IPS DF 6.9 (cell line): ENCODE measurements at regions not wholly inside any gene's neighbourhood (a gene's known extent, or its start where the extent isn't known, plus 50 kb on each side); places are given as distances from the start of the nearest gene placed in this dataset.
A peak's percentile ranks its signal among the peaks of the same experiment; 100 is the strongest.
"Not testable (repeated sequence)": the region's sequence is repeated elsewhere in the genome, so short reads cannot be mapped to it uniquely, and the experiment has no call there.

Source experiments
- DNase-seq: peaks from one replicate; pipeline ENCODE4 v3.0.0-alpha.2; 2013; ENCODE audit warnings: low read depth, low spot score
- H3K27ac ChIP-seq: one replicate; pipeline ENCODE4 v1.5.1; 2013; ENCODE audit warnings: low read length, control low read depth
- H3K27me3 ChIP-seq: 2 replicates; pipeline ENCODE4 v1.6.1; 2013; ENCODE audit warnings: mild to moderate bottlenecking, low read length; ENCODE audit not compliant: control insufficient read depth, insufficient read depth
- H3K36me3 ChIP-seq: 2 replicates; pipeline ENCODE4 v1.6.1; 2013; ENCODE audit warnings: low read length; ENCODE audit not compliant: control insufficient read depth, insufficient read depth
- H3K4me1 ChIP-seq: 2 replicates; pipeline ENCODE4 v1.6.1; 2013; ENCODE audit warnings: low read length; ENCODE audit not compliant: control insufficient read depth, insufficient read depth
- H3K4me3 ChIP-seq: 2 replicates; pipeline ENCODE4 v1.5.1; 2013; ENCODE audit warnings: mild to moderate bottlenecking, low read length
- H3K9me3 ChIP-seq: 2 replicates; pipeline ENCODE4 v1.6.1; 2013; ENCODE audit warnings: low read length, inconsistent platforms; ENCODE audit not compliant: control insufficient read depth, insufficient read depth
- WGBS: extraction: QIAGEN DNeasy Blood & Tissue Kit; methylation state at CpG from one replicate; pipeline ENCODE4 v1.1.7; 2013; ENCODE audit warnings: mixed read lengths, missing lambda C conversion rate; ENCODE audit not compliant: insufficient read length, insufficient coverage; 5-methylcytosine and 5-hydroxymethylcytosine counted together

GRCh38 chr3:173342679-173343078, 54.9 kb upstream of the NLGN1 start:
- Histone ChIP-seq H3K4me3 (no peak overlapping the region), H3K4me1 (no peaks in the 10 kb centered on the region), H3K27ac (no peak overlapping the region), H3K9me3 (no peaks in the 10 kb centered on the region), H3K27me3 (no peaks in the 10 kb centered on the region), H3K36me3 (no peaks in the 10 kb centered on the region)
- no CpG with 5 or more reads among the region's 1 CpG for WGBS
- no peak for DNase-seq

GRCh38 chr3:173340626-173341025, 56.9 kb upstream of the NLGN1 start:
- no peak for DNase-seq
- no peak overlapping the region for H3K4me3 ChIP-seq
- no peaks in the 10 kb centered on the region for H3K36me3 ChIP-seq
- H3K9me3 ChIP-seq: no peaks in the 10 kb centered on the region
- no peaks in the 10 kb centered on the region for H3K27me3 ChIP-seq
- no CpG with 5 or more reads among the region's 2 CpGs for WGBS
- H3K27ac ChIP-seq: no peak overlapping the region
- H3K4me1 ChIP-seq: no peaks in the 10 kb centered on the region

GRCh38 chr3:173336261-173336660, 61.3 kb upstream of the NLGN1 start:
- Histone ChIP-seq H3K4me3 (no peak overlapping the region), H3K36me3 (no peaks in the 10 kb centered on the region), H3K27me3 (no peaks in the 10 kb centered on the region), H3K9me3 (no peaks in the 10 kb centered on the region), H3K27ac (no peak overlapping the region), H3K4me1 (no peaks in the 10 kb centered on the region)
- no peak for DNase-seq
- WGBS: 100% methylated on average over 1 of the region's 5 CpGs

- no peaks in the 10 kb centered on the region for H3K27me3 ChIP-seq
- peaks cover 1% of the 10 kb centered on the region; the same call in 1 of the 2 replicates for H3K4me1 ChIP-seq
- no CpG with 5 or more reads among the region's 3 CpGs for WGBS
- H3K9me3 ChIP-seq: no peaks in the 10 kb centered on the region
- H3K4me3 ChIP-seq: no peak overlapping the region
- no peak for DNase-seq
- H3K36me3 ChIP-seq: no peaks in the 10 kb centered on the region
- no peak overlapping the region for H3K27ac ChIP-seq
These were observed 91.4 kb upstream of the NLGN1 start for GRCh38 chr3:173306110-173306509.

- Histone ChIP-seq H3K36me3 (no peaks in the 10 kb centered on the region), H3K9me3 (no peaks in the 10 kb centered on the region), H3K27ac (no peak overlapping the region), H3K27me3 (no peaks in the 10 kb centered on the region), H3K4me1 (peaks cover 1% of the 10 kb centered on the region; the same call in 1 of the 2 replicates), H3K4me3 (no peak overlapping the region)
- no peak for DNase-seq
- no CpG with 5 or more reads among the region's 3 CpGs for WGBS
These were observed 93.3 kb upstream of the NLGN1 start for GRCh38 chr3:173304182-173304800.

GRCh38 chr3:173301647-173302046, 95.9 kb upstream of the NLGN1 start:
- Histone ChIP-seq H3K9me3 (no peaks in the 10 kb centered on the region), H3K27me3 (no peaks in the 10 kb centered on the region), H3K27ac (no peak overlapping the region), H3K4me3 (no peak overlapping the region), H3K4me1 (peaks cover 1% of the 10 kb centered on the region; the same call in 1 of the 2 replicates), H3K36me3 (no peaks in the 10 kb centered on the region)
- no peak for DNase-seq
- no CpG with 5 or more reads among the region's 5 CpGs for whole genome bisulfite sequencing

GRCh38 chr3:173289072-173289471, 108.5 kb upstream of the NLGN1 start:
- Histone ChIP-seq H3K4me1 (no peaks in the 10 kb centered on the region), H3K4me3 (no peak overlapping the region), H3K27me3 (no peaks in the 10 kb centered on the region), H3K27ac (no peak overlapping the region), H3K9me3 (no peaks in the 10 kb centered on the region), H3K36me3 (no peaks in the 10 kb centered on the region)
- no CpG with 5 or more reads among the region's 1 CpG for WGBS
- DNase-seq: no peak

- Histone ChIP-seq H3K9me3 (no peaks in the 10 kb centered on the region), H3K27ac (no peak overlapping the region), H3K27me3 (no peaks in the 10 kb centered on the region), H3K4me1 (no peaks in the 10 kb centered on the region), H3K4me3 (no peak overlapping the region), H3K36me3 (no peaks in the 10 kb centered on the region)
- no peak for DNase-seq
- no CpG with 5 or more reads among the region's 3 CpGs for WGBS
These were observed 110.2 kb upstream of the NLGN1 start for GRCh38 chr3:173287361-173287760.

- not testable (repeated sequence) for H3K27me3 ChIP-seq, H3K9me3 ChIP-seq, H3K4me3 ChIP-seq, H3K4me1 ChIP-seq, H3K27ac ChIP-seq, DNase-seq, H3K36me3 ChIP-seq
- no CpG with 5 or more reads among the region's 12 CpGs for WGBS
These were observed 111.0 kb upstream of the NLGN1 start for GRCh38 chr3:173286507-173286906.

- H3K9me3 ChIP-seq: no peaks in the 10 kb centered on the region
- H3K4me1 ChIP-seq: no peaks in the 10 kb centered on the region
- WGBS: no CpG with 5 or more reads among the region's 6 CpGs
- no peak for DNase-seq
- H3K27ac ChIP-seq: no peak overlapping the region
- H3K36me3 ChIP-seq: no peaks in the 10 kb centered on the region
- no peaks in the 10 kb centered on the region for H3K27me3 ChIP-seq
- no peak overlapping the region for H3K4me3 ChIP-seq
These were observed 113.2 kb upstream of the NLGN1 start for GRCh38 chr3:173284301-173284700.

GRCh38 chr3:173275740-173276139, 121.8 kb upstream of the NLGN1 start:
- peak; percentile 35 for DNase-seq
- H3K9me3 ChIP-seq: no peaks in the 10 kb centered on the region
- no peaks in the 10 kb centered on the region for H3K27me3 ChIP-seq
- no peaks in the 10 kb centered on the region for H3K36me3 ChIP-seq
- no peak overlapping the region for H3K27ac ChIP-seq
- no peaks in the 10 kb centered on the region; the same call in 1 of the 2 replicates for H3K4me1 ChIP-seq
- WGBS: no CpG with 5 or more reads among the region's 4 CpGs
- H3K4me3 ChIP-seq: no peak overlapping the region
